ENCODE measurements at regions not wholly inside any gene's neighbourhood (a gene's known extent, or its start where the extent isn't known, plus 50 kb on each side); places are given as distances from the start of the nearest gene placed in this dataset.

DNA sequence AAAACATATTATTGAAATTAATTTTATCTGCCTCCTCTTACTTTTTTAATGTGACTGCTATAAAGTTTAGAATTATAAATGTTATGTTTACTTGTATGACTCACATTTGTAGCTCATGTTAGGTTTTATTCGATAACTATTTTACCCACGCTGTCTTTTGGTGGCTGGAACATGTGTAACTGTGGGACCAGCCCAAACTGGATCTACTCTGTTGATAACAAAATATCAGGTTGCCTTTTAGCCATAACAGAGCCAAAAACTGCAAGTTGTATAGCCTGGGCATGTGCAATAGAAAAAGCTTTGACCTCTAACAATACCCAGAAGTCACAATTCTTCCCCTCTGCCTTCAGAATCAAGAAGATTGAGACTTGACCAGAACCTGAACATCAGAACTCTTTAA is 356.5 kb downstream of the PRELID2 start:
- TF ChIP-seq, protein P1, sequence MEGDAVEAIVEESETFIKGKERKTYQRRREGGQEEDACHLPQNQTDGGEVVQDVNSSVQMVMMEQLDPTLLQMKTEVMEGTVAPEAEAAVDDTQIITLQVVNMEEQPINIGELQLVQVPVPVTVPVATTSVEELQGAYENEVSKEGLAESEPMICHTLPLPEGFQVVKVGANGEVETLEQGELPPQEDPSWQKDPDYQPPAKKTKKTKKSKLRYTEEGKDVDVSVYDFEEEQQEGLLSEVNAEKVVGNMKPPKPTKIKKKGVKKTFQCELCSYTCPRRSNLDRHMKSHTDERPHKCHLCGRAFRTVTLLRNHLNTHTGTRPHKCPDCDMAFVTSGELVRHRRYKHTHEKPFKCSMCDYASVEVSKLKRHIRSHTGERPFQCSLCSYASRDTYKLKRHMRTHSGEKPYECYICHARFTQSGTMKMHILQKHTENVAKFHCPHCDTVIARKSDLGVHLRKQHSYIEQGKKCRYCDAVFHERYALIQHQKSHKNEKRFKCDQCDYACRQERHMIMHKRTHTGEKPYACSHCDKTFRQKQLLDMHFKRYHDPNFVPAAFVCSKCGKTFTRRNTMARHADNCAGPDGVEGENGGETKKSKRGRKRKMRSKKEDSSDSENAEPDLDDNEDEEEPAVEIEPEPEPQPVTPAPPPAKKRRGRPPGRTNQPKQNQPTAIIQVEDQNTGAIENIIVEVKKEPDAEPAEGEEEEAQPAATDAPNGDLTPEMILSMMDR (IDR thresholded peaks at IDR 0.05): no peak
- TF ChIP-seq POLR2AphosphoS5 (IDR thresholded peaks at IDR 0.05; ENCODE audit: low read depth, low read length): no peak
